NCI-H146 treated with DMSO at 0.1 percent for 48 hours (cell line): ENCODE measurements at regions not wholly inside any gene's neighbourhood (a gene's known extent, or its start where the extent isn't known, plus 50 kb on each side); places are given as distances from the start of the nearest gene placed in this dataset.
"Not testable (repeated sequence)": the region's sequence is repeated elsewhere in the genome, so short reads cannot be mapped to it uniquely, and the experiment has no call there.

ENCODE experiments used
- DNase-seq: peaks from one replicate; lab custom pipeline; 2025; ENCODE audit not compliant: unreplicated experiment; lab: John Stamatoyannopoulos, UW

DNA sequence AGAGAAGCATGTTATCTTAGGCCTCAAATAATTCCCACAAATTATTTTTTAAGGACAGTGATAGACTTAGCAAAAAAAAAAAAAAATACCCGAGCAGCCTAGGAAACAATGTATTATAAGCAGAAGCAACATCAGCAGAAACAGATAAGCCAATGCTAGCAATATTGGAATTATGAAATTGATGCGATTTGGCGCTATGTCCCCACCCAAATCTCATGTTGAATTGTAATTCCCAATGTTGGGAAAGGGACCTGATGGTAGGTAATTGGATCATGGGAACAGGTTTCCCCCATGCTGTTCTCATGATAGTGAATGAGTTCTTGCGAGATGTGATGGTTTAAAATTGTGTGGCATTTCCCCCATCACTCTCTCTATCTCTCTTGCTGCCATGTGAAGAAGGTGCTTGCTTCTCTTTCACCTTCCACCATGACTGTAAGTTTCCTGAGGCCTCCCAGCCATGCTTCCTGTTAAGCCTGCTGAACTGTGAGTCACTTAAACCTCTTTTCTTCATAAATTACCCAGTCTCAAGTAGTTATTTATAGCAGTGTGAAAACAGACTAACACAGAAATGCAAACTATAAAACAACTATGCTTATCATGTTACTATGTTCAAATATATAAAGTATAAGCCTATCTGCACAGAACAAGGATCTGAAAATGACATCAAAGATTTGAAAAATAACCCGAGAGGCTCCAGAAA is 75.6 kb upstream of the HIVEP3 start:
- DNase-seq, result no peak

DNA sequence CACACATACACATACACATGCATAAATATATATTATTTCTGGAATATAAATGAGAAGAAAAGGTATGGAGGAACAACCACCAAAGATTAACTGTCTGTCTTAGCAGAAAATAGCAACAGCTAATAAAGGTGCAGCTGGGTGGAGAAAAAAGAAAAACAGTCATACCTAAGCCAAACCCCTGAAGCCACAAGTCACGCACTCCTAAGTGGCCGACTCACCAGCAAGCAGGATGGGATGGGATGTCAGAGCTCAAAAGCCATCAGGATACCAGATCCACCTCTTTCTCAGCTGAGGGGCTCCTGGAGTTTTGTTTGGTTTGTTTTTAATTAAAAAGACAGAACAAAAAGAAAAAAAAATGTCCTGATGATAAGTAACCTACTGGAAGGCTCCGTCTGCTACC is 64.7 kb upstream of the HIVEP3 start:
- DNase-seq, result no peak

DNA sequence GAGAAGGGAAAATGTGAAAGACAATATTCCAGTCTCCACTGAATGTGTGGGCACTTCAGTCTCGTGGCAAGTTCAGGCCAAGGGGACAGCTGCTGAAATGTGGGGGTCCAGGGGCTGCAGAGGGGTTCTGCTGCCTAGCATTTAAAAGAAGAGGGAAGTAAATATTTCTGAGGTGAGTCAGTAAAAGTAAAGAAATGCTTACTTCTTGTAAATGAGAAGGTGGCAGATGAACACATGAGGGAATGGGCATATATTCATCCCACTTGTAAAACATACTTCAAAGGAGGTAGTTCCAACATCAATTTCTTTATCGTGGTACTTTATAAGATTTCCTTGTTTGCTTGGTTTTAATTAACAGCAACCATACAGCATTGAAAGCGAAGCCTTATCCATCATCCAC is 63.1 kb upstream of the HIVEP3 start:
- DNase-seq, result no peak

DNA sequence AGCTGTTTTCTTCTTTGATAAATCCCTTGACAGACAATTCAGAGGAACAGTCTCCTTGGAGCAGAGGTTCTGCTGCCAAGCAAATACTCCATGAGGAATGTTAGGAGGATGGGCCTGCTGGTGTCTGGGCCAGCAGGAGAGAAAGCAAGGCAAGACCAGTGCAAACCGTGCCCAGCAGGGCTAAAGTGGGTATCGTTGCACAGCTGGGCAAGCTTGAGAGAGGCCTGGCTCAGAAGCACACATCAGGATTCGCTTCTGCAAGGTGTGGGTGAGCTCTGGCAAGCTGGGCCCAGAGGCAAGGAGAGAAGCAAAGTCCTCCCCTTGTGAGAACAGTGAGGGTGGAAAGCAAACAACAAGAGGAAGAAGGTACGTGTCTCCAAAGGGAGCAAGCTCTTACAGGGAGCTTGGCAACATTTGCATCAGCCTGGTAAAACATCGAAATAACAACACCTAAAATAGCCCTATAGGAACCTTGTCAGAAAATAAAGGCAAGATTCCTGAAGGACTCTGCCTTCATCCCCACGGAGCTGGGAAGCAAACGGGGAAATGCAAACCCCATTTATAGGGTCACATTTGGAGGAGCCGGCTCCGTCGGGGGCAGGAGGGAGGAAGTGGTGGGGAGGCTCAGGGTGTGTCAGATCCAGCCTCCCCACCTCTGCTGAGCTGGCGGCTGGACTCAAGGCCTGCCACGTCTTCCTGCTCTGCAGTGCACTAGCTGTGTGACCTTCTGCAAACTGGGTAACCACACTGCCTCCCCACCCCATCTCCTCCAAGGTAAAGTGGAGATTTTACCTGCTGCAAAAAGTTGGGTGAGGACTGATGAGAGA is 62.3 kb upstream of the HIVEP3 start:
- DNase-seq, result no peak

DNA sequence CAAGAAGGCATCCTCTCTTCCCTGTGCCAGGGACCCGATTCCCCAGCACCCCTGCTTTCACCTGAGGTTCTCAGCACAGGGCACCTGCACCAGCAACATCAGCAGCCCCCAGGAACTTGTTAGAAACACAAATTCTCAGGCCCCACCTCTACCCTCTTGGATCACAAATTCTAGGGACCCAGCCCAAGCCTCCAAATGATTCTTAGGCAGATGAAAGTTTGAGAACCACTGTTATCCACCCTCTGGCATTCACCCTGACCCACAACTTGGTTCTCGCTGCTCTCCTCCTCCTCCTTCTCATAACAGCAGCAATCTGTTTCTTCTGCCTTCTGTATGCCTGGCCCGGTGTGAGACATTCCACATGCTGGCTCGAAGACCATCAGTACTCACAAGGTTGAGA is 60.3 kb upstream of the HIVEP3 start:
- no peak for DNase-seq

DNA sequence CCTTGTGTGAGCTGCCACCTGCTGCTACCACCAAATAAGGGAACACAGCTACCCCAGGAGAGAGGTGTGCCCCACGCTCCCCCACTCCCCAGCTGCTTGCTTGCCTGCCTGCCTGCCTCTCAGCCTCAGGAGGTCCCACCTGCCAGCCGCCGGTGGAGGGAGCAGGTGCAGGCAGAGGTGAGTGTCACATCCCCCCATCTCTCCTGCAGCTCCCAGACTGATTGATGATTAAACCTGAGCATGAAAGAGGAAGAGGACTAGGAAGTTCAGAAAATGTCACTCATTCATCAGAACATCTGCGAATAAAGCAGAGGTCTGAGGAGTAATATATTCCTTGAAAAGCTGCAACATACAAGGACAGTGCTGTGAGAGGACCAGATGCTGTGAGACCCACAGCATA is 58.6 kb upstream of the HIVEP3 start:
- DNase-seq, result peak; percentile 76

DNA sequence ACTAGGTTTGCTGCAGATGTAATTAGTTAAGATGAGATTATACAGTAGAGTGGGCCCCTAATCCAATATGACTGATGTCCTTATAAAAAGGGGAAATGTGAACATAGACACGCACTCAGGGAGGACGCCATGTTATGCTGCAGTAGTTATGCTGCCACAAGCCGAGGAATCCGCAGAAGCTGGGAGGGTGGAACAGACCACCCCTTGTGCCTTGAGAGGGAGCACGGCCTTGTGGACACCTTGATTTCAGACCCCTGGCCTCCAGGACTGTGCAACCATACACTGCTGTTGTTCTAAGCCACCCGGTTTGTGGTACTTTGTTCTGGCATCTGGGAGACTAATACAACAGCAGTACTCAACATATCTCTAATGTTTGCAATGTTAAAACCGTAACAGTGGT is 57.9 kb upstream of the HIVEP3 start:
- DNase-seq, result no peak

DNA sequence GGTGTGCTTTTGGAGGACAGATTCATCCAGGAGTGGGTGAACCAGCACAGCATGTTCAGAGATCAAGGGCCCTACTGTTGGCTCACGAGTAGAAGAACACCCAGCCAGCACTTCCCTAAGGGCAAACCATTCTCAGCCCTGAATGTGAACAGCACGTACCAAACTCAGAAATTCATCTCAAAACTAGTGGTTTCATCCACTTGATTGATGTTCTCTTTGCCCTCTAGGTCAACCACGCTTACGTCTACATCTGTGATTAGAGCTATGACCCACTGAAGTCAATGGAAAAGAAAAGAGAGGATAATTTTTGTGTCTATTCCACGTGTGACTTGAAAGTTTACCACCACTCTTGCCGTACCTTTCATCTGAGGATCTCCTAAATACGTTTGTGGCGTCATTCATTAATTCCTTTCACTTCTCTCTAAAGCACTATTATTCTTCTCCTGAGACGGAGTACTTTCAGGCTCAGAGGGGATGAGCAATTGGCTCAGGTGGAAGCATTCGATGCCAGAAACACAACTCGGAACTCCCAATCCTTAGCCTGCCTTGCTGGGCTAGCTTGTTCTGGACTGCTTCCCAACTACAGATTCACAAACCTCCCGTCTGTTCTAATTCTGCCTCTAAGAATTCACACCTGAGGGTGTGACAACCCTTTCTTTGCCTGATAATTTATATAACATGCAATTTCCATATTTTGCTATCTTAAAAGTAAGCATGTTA is 57.3 kb upstream of the HIVEP3 start:
- no peak for DNase-seq

DNA sequence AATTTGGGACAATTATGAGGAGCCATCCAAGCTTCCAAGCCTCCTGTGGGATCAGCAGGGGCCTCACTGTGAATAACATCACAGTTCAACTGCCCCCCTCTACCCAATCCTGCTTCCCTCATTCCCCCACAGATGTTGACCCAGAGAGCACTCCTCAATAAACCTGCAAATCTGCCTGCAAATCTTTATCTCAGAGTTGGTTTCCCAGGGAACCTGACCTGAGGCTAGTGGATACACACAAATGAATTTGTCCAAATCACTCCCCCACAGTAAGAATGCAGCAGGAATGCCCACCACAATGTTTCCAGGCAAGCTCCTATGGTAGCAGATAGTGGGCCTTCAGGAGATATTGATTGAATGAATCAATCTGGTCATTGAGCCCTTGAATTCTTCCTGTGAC is 56.4 kb upstream of the HIVEP3 start:
- no peak for DNase-seq

DNA sequence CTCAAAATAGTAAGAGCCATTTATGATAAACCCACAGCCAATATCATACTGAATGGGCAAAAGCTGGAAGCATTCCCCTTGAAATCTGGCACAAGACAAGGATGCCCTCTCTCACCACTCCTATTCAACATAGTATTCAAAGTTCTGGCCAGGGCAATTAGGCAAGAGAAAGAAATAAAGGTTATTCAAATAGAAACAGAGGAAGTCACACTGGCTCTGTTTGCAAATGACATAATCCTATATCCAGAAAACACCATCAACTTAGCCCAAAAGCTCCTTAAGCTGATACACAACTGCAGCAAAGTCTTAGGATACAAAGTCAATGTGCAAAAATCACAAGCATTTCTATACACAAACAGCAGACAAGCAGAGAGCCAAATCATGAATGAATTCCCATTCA is 49.8 kb upstream of the HIVEP3 start:
- DNase-seq, result not testable (repeated sequence)
